HG03571 (cell line): ENCODE measurements at regions not wholly inside any gene's neighbourhood (a gene's known extent, or its start where the extent isn't known, plus 50 kb on each side); places are given as distances from the start of the nearest gene placed in this dataset.

ENCODE experiments used
- ATAC-seq: cut with Tn5 transposase; IDR thresholded peaks from one replicate; pipeline ENCODE4 v1.9.1; 2021; ENCODE audit not compliant: unreplicated experiment

DNA sequence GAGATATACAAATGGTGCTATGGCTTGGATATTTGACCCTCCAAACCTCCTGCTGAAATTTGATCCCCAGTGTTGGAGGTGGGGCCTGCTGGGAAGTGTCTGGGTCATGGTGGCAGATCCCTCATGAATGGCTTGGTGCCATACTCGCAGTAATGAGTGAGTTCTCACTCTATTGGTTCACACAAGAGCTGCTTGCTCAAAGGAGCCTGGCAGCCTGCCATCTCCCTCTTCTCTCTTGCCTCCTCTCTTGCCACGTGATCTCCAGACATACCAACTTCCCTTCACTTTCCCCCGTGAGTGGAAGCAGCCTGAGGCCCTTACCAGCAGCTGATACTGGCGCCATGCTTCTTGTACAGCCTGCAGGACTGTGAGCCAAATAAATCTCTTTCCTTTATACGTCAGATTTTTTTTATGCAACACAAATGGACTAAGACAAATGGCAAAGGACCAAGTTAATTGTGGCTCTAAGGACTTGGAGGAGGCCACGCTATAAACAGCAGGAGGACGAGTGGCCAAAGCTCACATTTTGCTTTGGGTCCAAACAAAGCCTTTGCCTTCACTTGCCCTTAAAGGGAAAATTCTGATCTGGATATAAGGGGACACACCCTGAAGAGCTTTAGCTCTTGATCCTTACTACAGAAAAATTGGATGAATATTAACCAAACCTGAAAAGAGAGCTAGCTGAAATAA is 214.7 kb downstream of the SS18 start:
- ATAC-seq = no peak

DNA sequence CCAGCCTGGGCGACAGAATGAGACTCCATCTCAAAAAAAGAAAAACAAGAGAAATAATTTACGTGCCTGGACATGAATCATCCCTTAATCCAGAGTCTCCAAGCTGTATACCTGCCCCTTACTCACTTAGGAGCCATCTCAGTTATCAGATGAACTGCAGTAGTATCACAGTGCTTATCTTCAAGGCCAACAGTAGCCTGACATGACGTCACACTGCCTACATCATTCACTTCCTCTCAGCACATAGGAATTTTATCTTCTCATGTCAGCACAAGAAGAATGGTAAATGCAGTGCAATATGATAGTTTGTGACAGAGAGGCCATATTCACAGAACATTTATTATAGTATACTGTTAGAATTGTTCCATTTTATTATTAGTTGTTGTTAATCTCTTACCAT is 216.6 kb downstream of the SS18 start:
- no peak for ATAC-seq

DNA sequence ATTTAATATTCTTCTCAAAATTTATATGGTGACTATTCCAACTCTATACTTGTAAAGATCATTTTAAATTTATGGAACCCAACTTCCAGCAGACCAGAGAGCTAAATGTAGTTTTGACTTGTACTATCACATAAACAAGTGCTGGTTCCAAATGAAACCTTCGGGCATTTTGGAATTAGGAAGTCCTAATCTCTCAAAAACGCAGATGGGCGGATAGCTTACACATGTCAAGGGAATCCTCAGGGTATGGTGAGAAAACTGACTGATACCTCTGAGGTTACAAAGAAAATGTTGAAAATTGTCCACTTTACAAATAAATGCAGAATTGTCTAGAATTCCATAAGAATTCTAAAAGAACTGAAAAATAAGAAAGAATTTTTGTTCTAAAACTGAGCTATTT is 224.1 kb downstream of the SS18 start:
- no peak for ATAC-seq

DNA sequence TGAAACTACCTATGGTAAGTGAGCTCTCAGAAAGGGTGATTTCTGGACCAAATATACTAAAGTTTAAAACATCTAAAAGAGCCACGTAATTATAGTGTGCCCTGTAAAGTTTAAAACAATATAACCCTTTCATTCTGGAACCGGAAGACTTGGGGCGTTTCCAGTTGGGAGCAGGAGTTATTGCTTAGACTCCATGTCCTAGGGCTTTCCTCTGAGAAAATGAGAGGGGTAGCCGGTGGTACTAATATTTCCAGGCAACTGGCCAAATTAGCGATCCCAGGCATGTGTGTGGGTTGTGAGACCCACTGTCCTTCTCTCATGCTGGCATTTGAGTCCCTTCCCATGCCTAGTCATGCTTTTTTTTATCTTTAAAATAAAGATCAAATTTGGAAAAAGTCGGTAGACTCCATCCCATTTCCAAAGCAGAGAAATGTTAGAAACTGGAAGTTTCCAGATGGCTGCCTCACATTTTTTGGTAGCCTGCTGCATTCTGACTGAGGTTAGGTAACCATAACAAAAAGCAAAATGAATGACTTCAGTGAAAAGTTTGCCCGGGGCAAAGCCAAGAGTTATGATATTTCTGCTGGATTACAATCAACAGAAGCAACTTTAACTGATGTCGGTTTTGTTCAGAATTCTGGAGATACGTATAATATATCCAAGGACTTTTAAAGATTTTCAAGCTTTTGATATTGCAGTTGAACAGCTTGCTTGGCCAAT is 227.4 kb downstream of the SS18 start:
- no peak for ATAC-seq

DNA sequence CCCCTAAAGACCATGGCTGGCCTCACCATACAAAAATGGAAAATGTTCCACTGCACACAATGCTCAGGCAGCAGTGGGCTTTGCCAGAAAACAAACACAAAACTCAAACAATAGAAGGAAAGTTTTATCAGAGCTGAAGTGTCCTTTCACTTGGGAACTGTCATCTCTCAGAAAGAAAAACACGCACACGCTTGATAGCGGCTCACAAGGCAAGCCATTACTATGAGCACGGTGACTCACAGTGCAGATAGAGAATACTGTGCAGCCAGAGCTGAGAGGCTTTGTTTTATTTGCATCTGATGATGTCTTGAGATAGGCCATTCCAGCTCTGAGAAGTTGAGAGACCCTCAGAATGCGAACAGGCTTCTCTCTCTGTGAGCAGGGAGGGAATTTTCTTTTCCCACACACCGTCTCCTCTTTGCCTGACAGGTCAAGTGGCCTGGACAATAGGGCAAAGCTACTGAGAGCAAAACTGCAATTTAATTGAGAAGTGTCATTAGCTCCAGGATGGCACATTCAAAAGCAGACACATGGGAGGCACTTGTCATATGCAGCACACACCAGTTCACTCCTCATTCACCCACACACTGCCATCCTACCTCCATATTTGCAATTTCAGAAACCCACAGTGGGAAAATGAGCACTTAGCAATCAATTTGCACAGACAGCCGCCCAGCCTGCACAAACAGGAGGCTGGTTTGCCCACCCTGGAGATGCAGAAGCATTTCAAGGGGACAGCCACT is 236.6 kb downstream of the SS18 start:
- ATAC-seq = no peak

DNA sequence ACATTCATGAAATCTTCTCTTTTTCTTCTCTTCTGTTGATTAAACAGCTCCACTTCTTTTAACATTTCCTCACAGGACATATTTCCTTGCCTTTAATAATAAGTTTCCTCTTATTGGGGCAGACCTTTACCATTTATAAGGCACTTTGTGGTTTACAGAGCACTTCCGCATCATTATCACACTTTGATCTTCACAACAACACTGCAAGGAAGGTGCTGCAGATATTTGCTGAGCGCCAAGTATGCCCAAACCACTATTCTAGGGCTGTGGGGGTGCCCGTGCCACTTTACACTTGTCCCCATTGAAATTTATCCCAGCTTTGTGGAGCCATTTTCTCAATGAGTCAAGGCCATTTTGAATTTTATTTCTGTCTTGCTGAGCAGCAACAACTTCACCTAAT is 246.6 kb downstream of the SS18 start:
- no peak for ATAC-seq

DNA sequence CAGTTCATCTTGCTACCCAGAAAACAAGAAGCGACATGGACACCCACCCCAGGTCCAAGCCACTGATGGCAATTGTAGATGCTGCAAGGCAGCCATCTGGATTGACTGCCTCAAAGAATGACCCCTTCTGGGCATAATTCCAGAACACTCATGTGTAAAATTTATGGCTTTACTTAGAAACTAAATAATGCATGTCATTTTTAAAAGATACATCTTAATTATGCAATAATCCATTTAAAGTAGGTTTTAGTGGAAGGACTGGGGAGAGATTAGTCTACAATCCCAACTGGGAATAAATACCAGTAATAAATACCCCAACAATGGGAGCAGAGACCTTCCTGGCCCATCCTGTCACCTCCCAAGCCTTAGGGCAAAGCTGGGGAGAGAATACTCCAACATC is 247.7 kb downstream of the SS18 start:
- no peak for ATAC-seq

DNA sequence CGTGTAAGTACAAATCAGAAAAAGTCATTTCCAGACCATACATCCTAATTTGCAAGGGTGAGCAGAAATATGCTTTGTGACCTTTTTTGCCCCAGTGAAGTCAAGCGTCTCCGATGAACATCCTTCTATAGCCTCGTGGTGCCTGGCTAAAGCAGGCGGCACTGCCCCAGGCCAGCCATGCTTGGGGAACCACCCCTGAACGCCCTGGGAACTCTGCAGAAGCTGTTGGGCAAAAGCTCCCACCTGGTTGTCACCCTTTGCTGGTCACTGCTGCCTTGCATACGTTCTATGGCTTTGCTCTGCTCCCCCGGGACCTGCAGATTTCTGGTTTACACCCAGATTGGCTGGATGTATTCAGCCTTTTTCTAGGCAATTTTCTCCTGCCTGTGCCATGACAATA is 256.4 kb downstream of the SS18 start:
- ATAC-seq = no peak

DNA sequence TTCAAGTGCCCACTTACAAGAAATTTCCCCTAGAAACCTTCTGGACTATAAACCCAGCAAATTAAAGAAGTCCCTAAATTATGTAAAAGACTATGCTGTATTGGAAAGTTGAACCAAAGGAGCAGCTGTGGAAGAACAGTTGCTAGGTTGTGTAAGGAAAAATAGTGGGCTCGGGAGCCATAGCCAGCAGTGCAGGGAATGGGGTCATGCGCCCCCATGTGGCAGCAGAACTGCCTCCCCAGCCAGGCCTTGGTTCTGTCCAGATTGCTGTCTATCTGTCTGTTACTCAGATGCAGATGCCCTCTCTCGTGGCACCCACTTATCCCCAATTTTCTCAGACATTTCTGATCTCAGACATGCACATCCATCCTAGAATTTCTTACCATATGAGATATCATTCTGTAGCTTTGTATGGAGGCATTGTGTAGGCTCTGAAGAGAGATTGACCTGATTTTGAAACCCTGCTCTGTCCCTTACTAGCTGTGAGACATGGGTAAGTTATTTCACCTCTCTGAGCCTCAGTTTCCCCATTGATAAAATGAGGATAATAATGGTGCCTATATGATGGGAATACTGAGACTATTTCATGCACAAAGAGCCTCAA is 258.3 kb downstream of the SS18 start:
- no peak for ATAC-seq

DNA sequence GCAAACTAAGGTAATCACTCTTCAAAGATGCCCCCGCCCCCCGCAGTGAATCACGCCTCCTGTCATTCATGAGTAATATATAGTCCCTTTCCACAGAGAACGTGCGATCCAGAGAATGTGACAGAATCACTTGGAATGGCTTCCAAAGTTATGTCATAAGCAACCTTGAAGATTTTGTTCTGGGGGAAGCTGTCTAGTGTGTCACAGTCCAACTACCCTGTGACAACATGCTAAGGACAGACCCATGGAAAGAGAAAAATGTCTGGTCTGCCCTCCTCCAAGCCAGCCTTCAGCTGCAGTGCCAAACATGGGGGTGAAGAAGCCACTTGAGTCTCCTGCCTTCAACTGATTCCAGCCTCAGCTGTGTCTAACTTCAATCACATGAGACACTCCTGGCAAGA is 259.1 kb downstream of the SS18 start:
- no peak for ATAC-seq

DNA sequence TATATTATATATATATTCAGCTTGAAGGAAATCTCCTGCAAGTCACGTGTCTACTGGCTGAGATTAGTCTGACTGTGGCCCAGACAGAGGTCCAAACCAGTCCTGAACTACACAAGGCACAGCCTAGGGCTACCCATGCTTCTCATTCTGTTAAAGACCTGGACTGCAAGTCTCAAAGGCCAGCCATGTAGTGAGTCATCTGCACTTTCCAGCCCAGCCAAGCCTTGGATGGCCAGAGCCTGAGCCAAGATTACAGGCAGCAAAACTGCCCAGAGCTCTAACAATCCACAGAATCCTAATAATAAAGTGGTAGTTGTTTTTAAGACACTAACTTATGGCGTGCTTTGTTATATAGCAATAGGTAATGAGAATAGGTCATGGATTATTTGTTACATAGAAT is 259.6 kb downstream of the SS18 start:
- ATAC-seq = no peak

DNA sequence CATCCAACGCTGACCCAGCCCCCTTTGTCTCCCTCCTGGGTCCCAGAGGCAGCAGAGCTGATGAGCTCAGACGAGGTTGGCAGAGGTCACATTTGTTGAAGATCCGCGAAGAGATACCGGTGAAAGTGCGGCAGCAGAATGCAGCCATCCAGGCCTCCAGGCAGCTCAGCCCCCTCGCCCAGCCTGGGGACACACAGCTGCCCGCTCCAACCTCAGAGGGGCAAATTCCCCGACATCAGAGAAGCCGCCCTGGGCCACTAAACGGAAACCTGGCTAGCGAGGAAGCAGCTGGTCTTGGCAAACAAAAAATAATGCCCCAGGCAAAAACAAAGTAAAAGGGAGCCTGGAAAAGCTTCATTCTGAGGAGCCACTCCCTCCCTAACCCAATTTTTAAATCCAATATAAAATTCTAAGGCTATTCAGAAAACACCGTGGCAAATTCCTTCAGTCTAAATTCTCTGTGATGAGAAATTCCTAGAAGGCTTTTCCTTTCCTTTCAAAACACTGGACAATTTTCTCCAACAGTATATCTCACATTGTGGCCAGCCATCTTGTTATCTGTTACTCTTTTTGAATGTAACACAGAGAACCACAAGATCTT is 262.4 kb downstream of the SS18 start:
- no peak for ATAC-seq

DNA sequence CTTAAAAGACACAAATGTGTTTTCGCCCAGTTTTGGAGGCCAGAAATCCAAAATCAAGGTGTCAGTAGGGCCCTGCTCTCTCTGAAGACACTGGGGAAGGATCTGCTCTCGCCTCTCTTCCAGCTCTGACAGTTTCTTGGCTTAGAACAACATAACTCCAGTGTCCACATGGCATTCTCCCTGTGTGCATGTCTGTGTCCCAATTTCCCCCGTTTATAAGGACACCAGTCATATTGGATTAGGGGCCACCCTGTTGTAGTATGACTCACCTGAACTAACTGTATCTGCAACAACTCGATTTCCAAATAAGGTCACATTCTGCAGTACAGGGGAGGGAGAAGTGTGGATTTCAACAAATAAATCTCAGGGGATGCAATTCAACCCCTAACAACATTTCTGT is 263.2 kb downstream of the SS18 start:
- no peak for ATAC-seq

DNA sequence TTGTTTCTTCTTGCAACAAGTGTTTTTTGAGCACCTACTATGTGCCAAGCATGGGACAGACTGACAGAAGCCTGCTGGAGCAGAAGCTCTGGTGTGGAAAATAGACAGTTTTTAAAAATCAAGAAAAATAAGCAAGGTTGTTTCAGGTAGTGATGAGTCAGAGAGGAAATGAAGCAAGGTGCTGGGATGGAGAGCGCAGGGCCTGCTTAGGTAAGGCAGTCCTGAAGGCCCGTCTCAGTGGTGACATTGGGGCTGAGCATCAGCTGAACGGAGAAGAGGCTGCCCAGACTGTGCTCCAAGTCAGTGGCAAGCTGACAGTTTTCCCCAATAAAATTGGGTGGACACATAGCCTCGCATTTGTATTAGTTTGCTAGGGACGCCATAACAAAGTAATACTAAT is 263.6 kb downstream of the SS18 start:
- no peak for ATAC-seq

DNA sequence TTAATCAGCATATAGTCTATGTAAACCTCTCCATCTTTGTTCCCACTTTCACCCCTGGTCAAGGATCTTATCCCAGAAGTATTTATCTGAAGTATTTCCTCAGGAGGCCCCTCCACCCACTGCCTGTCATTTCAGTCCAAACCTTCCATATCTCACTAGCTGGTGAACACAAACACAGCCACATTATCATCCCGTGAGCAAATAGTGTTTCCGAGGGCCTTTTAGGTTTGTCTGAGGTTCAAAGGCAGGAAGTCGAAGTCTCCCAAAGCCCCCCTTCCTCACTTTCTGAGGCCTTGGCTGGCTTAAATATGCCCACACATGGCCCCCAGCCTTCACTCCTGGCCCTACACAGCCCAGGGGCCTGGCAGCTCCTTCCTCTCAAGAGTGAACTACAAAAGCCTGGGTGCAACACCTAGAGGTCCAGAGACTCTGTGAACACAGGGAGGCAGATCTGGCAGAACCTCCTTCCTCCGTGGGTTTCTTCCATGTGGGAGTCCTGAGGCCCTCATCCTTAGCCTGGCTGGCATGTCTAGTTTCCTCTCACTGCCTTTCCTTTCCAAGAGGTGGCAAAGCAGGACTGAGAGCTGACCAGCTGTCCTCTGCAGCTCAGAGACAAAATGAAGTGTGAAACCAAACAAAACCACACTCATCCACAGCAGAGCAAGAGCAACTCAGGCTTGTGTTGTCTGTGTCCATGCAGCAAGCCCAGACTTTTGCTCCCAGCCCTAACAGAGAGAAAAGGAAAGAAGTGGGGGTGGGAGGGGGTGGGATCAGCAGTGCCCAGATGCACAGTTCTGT is 264.2 kb downstream of the SS18 start:
- ATAC-seq = no peak

DNA sequence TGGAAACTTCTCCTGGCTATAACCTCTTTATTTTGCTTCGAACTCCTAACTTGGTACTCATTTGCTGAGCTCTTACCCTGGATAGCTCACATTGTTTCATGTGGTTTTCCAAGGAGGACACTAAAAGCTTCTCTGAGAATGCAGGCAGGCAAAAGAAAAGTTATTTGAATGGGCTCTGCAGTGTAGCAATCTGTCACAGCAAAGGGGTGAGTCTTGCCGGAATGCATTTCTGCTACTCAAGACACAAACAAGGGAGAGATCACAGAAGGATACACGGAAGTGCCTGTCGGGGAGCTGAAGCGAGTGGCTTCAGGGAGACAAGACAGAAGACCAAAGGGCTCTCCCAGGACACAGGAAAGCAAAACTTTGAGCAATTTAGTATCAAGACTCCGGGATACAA is 265.4 kb downstream of the SS18 start:
- no peak for ATAC-seq

DNA sequence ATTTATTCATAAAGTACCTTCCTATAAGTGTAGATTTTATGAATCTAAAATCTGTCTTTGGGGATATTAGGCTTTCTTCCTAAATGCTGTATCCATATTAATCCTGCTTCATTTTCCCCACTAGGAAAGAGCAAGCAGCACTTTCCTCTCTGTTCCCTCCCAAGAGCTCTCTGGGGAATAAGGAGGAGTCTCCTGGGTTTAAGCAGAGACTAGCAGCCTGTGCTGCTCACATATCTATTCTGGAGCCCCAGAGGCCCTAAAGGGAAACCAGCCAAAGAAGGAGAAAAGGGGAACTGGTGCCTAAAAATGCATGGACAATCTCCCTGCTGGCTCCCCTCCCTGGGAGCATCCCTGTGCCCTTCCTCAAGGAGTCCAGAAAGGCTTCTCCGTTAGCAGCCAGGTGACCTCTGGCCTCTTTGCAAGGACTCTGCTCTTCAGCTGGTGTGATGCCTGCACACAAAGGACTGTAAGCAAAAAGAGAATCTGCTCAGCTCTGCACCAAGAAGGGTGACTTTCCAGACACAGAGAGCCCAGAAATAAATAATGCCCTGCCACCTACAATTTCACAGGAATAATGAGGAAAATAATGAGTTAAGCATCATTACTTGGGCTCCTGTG is 270.6 kb downstream of the SS18 start:
- ATAC-seq = no peak

DNA sequence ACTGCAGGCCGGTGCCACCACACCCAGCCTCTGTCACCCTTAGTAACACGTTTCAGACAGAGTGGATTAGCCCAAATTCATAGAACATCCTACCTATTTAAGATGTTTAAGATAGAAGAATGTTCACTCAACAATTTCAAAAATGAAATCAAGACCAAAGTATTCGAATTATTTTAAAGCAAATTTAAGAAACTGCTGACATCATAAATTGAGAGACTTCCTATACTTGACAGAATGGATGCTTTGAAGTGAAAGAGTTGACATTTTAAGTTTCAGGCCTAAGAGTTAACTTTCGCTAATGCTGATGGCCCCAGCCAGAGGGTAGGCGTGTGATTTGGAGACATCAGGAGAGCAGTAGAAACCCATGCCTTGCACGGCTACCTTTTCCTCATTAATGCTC is 271.9 kb downstream of the SS18 start:
- no peak for ATAC-seq

DNA sequence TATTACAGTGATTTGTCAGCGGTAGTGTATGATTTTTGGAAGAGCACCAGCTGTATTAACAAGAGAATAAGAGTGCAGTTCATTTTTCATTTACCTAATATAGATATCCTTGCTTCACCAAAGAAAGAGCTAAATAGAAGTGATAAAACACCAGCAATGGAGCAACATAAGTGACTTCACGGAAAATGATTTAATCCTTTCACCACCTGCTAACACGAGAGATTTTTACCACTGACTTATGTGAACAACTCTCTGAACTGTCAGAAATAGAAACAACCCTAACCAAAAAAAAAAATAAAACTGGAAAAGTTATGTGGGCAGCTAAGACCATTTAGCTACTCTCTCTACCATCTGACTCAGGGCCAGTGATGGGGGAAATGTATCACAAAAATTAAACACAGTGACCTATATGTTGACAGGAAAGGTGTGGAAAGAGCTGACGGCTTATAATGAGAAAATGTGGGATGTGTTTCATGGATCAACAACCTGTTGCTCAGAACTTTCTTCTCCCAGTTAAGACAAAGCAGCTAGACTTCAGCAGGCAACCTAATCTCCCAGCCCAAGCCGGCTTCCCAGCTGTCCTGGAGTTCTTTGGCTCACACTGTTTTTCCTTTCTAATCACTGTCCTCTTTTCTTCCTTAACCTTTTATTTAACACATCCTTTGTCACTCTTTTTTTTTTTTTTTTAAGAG is 272.7 kb downstream of the SS18 start:
- no peak for ATAC-seq

DNA sequence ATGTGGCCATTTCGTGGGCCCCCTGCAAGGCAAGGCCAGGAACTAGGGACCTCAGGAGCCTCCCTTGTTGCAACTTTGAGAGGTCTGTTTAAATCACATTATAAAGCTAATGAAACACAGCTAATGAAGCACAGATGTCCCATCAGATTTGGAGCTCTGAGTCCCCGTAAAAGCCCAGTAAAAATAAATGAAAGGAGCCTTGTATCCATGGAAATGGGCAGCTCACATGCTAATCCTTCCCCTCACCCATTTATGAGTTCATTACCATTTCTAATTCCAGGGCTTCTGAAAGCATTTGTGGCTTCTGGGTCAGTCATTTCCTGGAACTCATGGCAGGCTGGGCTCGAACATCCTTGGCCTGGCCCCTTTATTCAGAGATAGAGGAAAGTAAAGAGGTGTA is 274.8 kb downstream of the SS18 start:
- ATAC-seq = no peak
